ENCODE measurements at regions not wholly inside any gene's neighbourhood (a gene's known extent, or its start where the extent isn't known, plus 50 kb on each side); places are given as distances from the start of the nearest gene placed in this dataset.
"Not testable (repeated sequence)": the region's sequence is repeated elsewhere in the genome, so short reads cannot be mapped to it uniquely, and the experiment has no call there.

DNA sequence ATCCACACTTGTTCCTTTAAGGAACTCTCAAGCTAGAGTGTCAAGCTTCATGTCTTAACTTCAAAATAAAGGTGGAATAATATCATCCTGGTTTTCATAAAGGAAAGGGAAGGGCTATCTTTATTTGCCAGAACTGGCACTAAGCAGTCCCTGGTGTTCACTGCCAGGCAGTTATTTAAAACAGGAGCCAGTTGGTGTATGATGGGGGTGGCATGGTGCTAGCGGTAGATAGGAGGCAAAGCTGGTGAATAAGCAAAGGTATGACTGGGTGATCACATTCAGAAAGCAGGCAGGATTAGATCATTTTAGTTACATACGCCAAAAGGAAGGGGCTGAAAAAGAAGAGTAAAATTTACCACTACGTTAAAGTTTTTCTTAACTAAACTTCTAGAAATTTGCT is 776.3 kb downstream of the BCL11A start:
- H3K27ac ChIP-seq (ENCODE audit: low read depth, low read length): no peak overlapping the region
- no peaks in the 10 kb centered on the region for H3K36me3 ChIP-seq (ENCODE audit: insufficient read depth, low read length)
- no peaks in the 10 kb centered on the region for H3K27me3 ChIP-seq (ENCODE audit: control insufficient read depth in 1 of 2, insufficient read depth in 2 of 2, low read length in 2 of 2)
- no peaks in the 10 kb centered on the region for H3K4me1 ChIP-seq (ENCODE audit: insufficient read depth, low read length)
- H3K4me3 ChIP-seq (ENCODE audit: low read depth in 1 of 2, low read length in 2 of 2): no peak overlapping the region
- no peak overlapping the region for H3K9ac ChIP-seq (ENCODE audit: low read length)
- no peaks in the 10 kb centered on the region for H3K9me3 ChIP-seq (ENCODE audit: low read length)

DNA sequence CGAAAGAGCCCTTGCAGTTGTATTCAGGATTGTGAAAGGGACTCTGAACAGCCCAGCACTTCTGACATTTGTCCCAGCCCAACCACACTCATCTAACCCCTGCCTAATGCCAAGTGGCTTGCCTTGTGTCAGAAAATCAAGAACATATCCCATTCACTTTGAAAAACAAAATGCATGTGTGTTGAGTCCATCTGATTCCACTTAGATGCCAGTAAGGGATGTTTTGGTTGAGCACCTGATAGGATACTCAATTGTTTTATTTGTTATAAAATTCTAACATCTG is 776.8 kb downstream of the BCL11A start:
- H3K36me3 ChIP-seq (ENCODE audit: insufficient read depth, low read length): no peaks in the 10 kb centered on the region
- H3K27me3 ChIP-seq (ENCODE audit: control insufficient read depth in 1 of 2, insufficient read depth in 2 of 2, low read length in 2 of 2): no peaks in the 10 kb centered on the region
- H3K4me1 ChIP-seq (ENCODE audit: insufficient read depth, low read length): no peaks in the 10 kb centered on the region
- no peak overlapping the region for H3K4me3 ChIP-seq (ENCODE audit: low read depth in 1 of 2, low read length in 2 of 2)
- H3K27ac ChIP-seq (ENCODE audit: low read depth, low read length): no peak overlapping the region
- H3K9ac ChIP-seq (ENCODE audit: low read length): no peak overlapping the region
- H3K9me3 ChIP-seq (ENCODE audit: low read length): no peaks in the 10 kb centered on the region

DNA sequence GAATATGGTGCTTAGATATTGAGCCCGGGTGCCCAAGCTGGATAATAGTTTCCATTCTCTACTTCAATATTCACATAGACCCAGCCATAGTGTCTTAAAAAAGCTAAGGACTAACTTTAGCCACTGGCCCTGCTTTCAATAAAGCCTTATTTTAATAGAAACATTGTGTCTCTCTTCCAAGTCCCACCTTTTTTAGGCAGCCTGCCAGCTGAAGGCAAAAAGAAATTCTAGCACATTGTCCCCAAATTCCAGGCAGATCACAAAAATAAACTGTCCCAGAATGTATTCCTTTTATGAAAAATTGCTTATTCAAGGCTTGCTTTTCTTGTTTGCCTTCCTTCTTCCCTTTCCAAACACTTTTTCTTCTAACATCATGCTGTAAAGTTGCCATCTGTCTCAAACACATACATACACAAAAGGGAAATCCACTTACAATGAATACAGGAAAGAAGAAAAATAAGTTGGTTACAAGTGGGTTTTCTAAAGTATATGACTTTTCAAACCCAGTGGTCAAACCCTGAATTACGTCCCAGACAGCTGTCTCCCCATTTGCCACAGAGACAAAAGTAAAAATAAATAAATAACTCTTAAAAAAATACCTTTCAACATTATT is 778.5 kb downstream of the BCL11A start:
- Histone ChIP-seq H3K4me1 (ENCODE audit: insufficient read depth, low read length) (no peaks in the 10 kb centered on the region), H3K9ac (ENCODE audit: low read length) (no peak overlapping the region), H3K9me3 (ENCODE audit: low read length) (no peaks in the 10 kb centered on the region), H3K27me3 (ENCODE audit: control insufficient read depth in 1 of 2, insufficient read depth in 2 of 2, low read length in 2 of 2) (no peaks in the 10 kb centered on the region), H3K36me3 (ENCODE audit: insufficient read depth, low read length) (no peaks in the 10 kb centered on the region), H3K27ac (ENCODE audit: low read depth, low read length) (no peak overlapping the region), H3K4me3 (ENCODE audit: low read depth in 1 of 2, low read length in 2 of 2) (no peak overlapping the region)

DNA sequence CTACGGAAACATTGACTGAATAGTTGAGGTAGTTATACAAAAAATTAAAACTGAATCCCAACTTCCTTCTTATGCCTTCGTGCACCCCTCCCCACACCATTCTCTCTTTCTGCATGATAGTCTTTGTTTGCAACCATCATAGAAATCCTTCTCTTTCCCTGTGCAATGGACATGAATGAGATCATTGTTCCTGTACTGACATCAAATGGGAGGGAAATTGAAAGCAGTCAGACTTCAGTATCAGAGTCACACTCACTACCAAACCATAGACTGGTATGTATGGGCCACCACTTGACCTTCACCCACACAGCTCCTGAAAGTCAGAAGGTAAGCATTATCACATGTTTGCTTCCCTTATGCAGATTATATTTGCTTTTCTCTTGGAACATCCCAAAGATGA is 782.8 kb downstream of the BCL11A start:
- no peaks in the 10 kb centered on the region for H3K9me3 ChIP-seq (ENCODE audit: low read length)
- H3K36me3 ChIP-seq (ENCODE audit: insufficient read depth, low read length): no peaks in the 10 kb centered on the region
- H3K27ac ChIP-seq (ENCODE audit: low read depth, low read length): no peak overlapping the region
- no peak overlapping the region for H3K4me3 ChIP-seq (ENCODE audit: low read depth in 1 of 2, low read length in 2 of 2)
- H3K27me3 ChIP-seq (ENCODE audit: control insufficient read depth in 1 of 2, insufficient read depth in 2 of 2, low read length in 2 of 2): no peaks in the 10 kb centered on the region
- H3K4me1 ChIP-seq (ENCODE audit: insufficient read depth, low read length): no peaks in the 10 kb centered on the region
- H3K9ac ChIP-seq (ENCODE audit: low read length): no peak overlapping the region

DNA sequence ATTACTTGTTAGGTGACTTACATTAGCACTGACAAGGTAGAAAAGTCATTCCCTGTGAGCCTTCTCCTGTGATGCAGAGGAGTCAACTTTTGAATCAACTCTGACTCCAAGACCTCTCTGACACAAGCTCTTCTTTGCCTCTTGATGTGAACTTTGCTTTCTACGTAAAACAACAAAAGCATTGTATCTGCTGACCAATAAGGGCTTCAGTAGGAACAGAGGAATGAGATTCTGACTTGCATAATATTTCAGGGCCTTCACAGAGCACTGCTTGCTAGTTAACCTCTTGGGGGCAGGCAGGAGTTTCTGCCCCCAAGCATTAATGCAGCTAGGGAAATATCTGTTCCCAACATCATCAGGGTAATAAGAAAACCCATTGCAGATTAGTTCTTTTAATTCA is 791.5 kb downstream of the BCL11A start:
- Histone ChIP-seq H3K36me3 (ENCODE audit: insufficient read depth, low read length) (no peaks in the 10 kb centered on the region), H3K27ac (ENCODE audit: low read depth, low read length) (no peak overlapping the region), H3K4me3 (ENCODE audit: low read depth in 1 of 2, low read length in 2 of 2) (no peak overlapping the region), H3K4me1 (ENCODE audit: insufficient read depth, low read length) (no peaks in the 10 kb centered on the region), H3K9ac (ENCODE audit: low read length) (no peak overlapping the region), H3K9me3 (ENCODE audit: low read length) (no peaks in the 10 kb centered on the region), H3K27me3 (ENCODE audit: control insufficient read depth in 1 of 2, insufficient read depth in 2 of 2, low read length in 2 of 2) (no peaks in the 10 kb centered on the region)

DNA sequence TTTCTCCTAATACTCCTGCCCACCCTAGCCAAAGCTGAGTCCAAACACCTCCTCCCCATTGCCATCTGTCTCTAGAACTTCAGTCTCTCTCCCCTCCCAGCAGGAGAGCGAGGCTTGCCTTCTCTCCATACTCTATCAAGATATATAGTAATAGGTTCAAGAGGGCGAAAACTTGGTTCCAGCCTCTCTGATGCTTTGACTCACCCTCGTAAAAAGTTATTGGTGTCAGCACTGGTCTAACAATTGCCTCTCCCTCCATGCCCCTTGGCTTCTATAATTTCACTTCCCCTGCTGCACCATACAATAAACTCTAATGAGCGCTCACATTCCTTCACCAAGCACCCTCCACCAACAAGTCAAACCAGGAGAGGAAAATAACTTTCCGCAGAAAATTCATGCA is 797.3 kb downstream of the BCL11A start:
- H3K4me1 ChIP-seq (ENCODE audit: insufficient read depth, low read length): no peaks in the 10 kb centered on the region
- H3K9me3 ChIP-seq (ENCODE audit: low read length): no peaks in the 10 kb centered on the region
- no peak overlapping the region for H3K27ac ChIP-seq (ENCODE audit: low read depth, low read length)
- no peak overlapping the region for H3K9ac ChIP-seq (ENCODE audit: low read length)
- no peak overlapping the region for H3K4me3 ChIP-seq (ENCODE audit: low read depth in 1 of 2, low read length in 2 of 2)
- H3K36me3 ChIP-seq (ENCODE audit: insufficient read depth, low read length): no peaks in the 10 kb centered on the region
- no peaks in the 10 kb centered on the region for H3K27me3 ChIP-seq (ENCODE audit: control insufficient read depth in 1 of 2, insufficient read depth in 2 of 2, low read length in 2 of 2)

DNA sequence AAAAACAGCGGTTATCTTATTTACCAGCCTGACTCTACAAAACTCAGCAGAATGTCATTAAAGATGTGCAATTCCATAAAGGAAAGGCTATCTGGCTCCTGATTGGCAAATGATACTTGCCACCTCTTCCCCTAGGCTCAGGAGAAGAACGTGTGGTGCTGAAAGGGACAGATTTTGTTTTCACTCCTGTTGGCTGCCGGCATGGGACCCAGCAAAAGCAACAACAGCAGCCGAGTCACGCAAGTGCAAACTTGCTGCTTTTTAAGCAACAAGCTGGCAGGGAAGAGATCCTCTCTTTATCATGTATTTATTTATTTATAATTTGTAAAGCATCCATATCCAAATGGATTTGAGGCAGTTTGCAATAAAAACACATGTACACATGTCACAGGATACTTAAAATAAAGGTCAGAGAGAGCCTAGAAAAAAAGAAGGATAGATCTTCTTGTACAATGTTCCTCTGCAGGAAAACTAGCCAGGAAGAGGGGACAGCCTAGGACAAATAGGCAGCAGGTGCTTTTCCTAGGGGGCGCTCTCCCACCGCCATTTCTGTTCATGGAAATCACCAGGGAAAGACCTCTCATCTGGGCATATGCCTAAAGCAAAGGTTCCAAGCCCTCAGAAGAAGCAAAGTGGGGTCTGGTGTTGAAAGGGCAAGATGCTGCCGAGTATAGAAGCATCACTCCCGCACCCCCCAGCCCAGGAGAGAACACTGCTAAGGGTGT is 799.3 kb downstream of the BCL11A start:
- Histone ChIP-seq H3K9me3 (ENCODE audit: low read length) (no peaks in the 10 kb centered on the region), H3K27me3 (ENCODE audit: control insufficient read depth in 1 of 2, insufficient read depth in 2 of 2, low read length in 2 of 2) (no peaks in the 10 kb centered on the region), H3K36me3 (ENCODE audit: insufficient read depth, low read length) (no peaks in the 10 kb centered on the region), H3K9ac (ENCODE audit: low read length) (no peak overlapping the region), H3K27ac (ENCODE audit: low read depth, low read length) (no peak overlapping the region), H3K4me1 (ENCODE audit: insufficient read depth, low read length) (no peaks in the 10 kb centered on the region), H3K4me3 (ENCODE audit: low read depth in 1 of 2, low read length in 2 of 2) (no peak overlapping the region)

DNA sequence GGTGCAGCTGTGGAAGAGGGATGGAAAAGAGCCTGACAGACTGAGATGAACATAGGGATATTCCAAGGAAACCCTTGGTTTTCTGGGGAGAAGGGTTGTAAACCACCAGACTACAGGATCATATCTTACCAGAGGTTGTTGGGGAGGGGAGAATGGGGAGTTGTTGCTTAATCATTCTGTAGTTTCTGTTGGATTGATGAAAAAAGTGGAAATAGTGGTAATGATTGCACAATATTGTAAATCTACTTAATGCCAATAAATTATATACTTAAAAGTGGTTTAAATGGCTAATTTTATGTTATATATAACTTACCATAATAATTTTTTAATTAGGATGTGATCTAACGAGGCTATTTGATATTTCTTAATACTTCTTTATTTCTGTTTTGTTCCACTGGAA is 800.9 kb downstream of the BCL11A start:
- Histone ChIP-seq H3K4me3 (ENCODE audit: low read depth in 1 of 2, low read length in 2 of 2) (no peak overlapping the region), H3K4me1 (ENCODE audit: insufficient read depth, low read length) (no peaks in the 10 kb centered on the region), H3K9me3 (ENCODE audit: low read length) (no peaks in the 10 kb centered on the region), H3K36me3 (ENCODE audit: insufficient read depth, low read length) (no peaks in the 10 kb centered on the region), H3K9ac (ENCODE audit: low read length) (no peak overlapping the region), H3K27ac (ENCODE audit: low read depth, low read length) (no peak overlapping the region), H3K27me3 (ENCODE audit: control insufficient read depth in 1 of 2, insufficient read depth in 2 of 2, low read length in 2 of 2) (no peaks in the 10 kb centered on the region)

DNA sequence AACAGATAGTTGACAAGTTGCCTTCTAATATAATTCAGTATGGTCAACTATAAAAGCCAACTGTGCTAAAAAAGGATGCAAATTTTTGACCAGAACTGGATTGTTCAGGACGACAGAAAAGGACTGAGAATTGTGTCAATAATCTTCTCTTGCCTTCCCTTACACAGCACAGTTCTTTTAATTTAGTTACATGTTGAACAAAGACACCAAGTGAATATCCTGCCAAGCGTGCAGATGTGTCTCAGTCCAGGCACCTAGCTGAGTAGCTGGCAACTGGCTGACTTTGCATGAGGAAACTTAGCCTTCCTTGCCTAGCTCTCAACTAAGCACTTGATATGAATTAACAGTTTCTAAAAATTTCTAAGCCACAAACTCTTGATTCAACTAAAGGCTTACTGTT is 801.4 kb downstream of the BCL11A start:
- Histone ChIP-seq H3K27me3 (ENCODE audit: control insufficient read depth in 1 of 2, insufficient read depth in 2 of 2, low read length in 2 of 2) (no peaks in the 10 kb centered on the region), H3K9me3 (ENCODE audit: low read length) (no peaks in the 10 kb centered on the region), H3K27ac (ENCODE audit: low read depth, low read length) (no peak overlapping the region)

DNA sequence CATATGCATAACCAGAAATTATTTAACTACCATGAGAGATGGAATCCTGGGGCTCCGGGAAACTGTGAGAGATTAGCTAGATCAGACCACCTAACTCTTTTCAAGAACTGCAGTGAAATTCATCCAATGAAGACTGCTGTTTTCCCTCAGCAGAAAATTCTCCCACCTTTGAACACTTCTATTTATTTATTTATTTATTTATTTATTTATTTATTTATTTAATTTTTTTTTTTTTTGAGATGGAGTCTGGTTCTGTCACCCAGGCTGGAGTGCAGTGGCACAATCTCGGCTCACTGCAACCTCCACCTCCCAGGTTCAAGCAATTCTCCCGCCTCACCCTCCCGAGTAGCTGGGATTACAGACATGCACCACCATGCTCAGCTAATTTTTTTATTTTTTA is 802.2 kb downstream of the BCL11A start:
- H3K4me3 ChIP-seq (ENCODE audit: low read depth in 1 of 2, low read length in 2 of 2); H3K27ac ChIP-seq (ENCODE audit: low read depth, low read length); H3K9me3 ChIP-seq (ENCODE audit: low read length): not testable (repeated sequence)

More for the DNA sequence above, 801.4 kb downstream of the BCL11A start:
- H3K36me3 ChIP-seq (ENCODE audit: insufficient read depth, low read length): no peaks in the 10 kb centered on the region
- H3K4me1 ChIP-seq (ENCODE audit: insufficient read depth, low read length): no peaks in the 10 kb centered on the region
- no peak overlapping the region for H3K4me3 ChIP-seq (ENCODE audit: low read depth in 1 of 2, low read length in 2 of 2)
- H3K9ac ChIP-seq (ENCODE audit: low read length): no peak overlapping the region

DNA sequence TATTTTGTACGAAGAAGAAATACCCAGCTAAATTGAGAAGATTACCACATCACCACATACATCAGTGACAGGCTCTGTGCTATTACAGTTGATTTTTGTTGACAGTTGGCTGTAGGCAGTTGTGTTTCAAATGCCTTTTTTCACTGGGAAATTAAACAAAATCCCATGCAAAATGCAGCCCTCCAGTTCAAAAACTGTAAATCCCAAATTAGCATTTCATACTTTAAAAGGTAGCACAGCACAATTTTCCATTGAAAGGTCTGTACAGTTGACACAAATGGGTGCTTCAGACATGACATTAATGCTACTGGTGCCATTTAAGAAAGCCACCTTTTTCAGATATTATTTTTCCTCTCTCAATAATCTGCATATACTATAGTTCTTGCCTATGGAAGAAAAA is 807.2 kb downstream of the BCL11A start:
- Histone ChIP-seq H3K36me3 (ENCODE audit: insufficient read depth, low read length) (no peaks in the 10 kb centered on the region), H3K9me3 (ENCODE audit: low read length) (no peaks in the 10 kb centered on the region), H3K4me1 (ENCODE audit: insufficient read depth, low read length) (no peaks in the 10 kb centered on the region), H3K9ac (ENCODE audit: low read length) (no peak overlapping the region), H3K4me3 (ENCODE audit: low read depth in 1 of 2, low read length in 2 of 2) (no peak overlapping the region), H3K27ac (ENCODE audit: low read depth, low read length) (no peak overlapping the region), H3K27me3 (ENCODE audit: control insufficient read depth in 1 of 2, insufficient read depth in 2 of 2, low read length in 2 of 2) (no peaks in the 10 kb centered on the region)

More for the DNA sequence above, 802.2 kb downstream of the BCL11A start:
- H3K27me3 ChIP-seq (ENCODE audit: control insufficient read depth in 1 of 2, insufficient read depth in 2 of 2, low read length in 2 of 2); H3K36me3 ChIP-seq (ENCODE audit: insufficient read depth, low read length); H3K9ac ChIP-seq (ENCODE audit: low read length); H3K4me1 ChIP-seq (ENCODE audit: insufficient read depth, low read length): not testable (repeated sequence)

DNA sequence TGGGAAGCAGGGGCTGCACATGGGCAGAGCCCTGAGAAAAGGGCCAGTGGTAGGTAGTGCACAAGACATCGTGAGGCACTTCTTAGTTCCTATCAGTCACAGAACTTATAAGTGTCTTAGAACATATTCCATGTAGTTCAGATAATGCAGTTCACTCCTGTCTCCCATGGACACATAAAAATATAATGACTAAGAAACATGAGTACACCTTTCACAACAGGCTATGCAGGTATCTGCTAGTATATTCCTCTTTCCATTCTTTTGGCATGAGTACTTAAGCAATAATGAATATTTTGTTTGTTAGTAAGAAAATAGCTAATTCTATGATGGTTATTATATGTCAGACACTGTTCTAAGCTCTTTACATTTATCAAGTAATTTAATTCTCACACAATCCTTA is 808.4 kb downstream of the BCL11A start:
- Histone ChIP-seq H3K36me3 (ENCODE audit: insufficient read depth, low read length) (no peaks in the 10 kb centered on the region), H3K4me3 (ENCODE audit: low read depth in 1 of 2, low read length in 2 of 2) (no peak overlapping the region), H3K9ac (ENCODE audit: low read length) (no peak overlapping the region), H3K27ac (ENCODE audit: low read depth, low read length) (no peak overlapping the region), H3K9me3 (ENCODE audit: low read length) (no peaks in the 10 kb centered on the region), H3K4me1 (ENCODE audit: insufficient read depth, low read length) (no peaks in the 10 kb centered on the region), H3K27me3 (ENCODE audit: control insufficient read depth in 1 of 2, insufficient read depth in 2 of 2, low read length in 2 of 2) (no peaks in the 10 kb centered on the region)

Measured in muscle layer of colon (tissue), 2 donors.